HepG2 (cell line): ENCODE measurements at regions not wholly inside any gene's neighbourhood (a gene's known extent, or its start where the extent isn't known, plus 50 kb on each side); places are given as distances from the start of the nearest gene placed in this dataset.

Experiments
- CTCF ChIP-seq: sonication (generic); formaldehyde crosslinking; IDR thresholded peaks from 2 replicates; pipeline ENCODE4 v1.5.0; 2020; ENCODE audit warnings: mild to moderate bottlenecking, missing genetic modification reagents, moderate library complexity
- FOSL2 ChIP-seq: sonication (generic); formaldehyde crosslinking; IDR thresholded peaks from 2 replicates; pipeline ENCODE4 v1.4.0; 2020; ENCODE audit warnings: missing genetic modification reagents
- FOXO1 ChIP-seq: sonication (generic); formaldehyde crosslinking; IDR thresholded peaks from 2 replicates; pipeline ENCODE4 v1.4.0; 2020; ENCODE audit warnings: missing genetic modification reagents
- LRRFIP1 ChIP-seq: sonication (generic); formaldehyde crosslinking; conservative IDR thresholded peaks from 2 replicates; pipeline ENCODE4 v1.4.0; 2020; ENCODE audit warnings: missing genetic modification reagents
- MTF2 ChIP-seq: sonication (generic); formaldehyde crosslinking; IDR thresholded peaks from 2 replicates; pipeline ENCODE4 v1.5.0; 2020; ENCODE audit warnings: missing genetic modification reagents, borderline replicate concordance
- POLR2A ChIP-seq, 2 experiments: IDR thresholded peaks; 2 replicates each; pipeline ENCODE4 v1.6.1; 2011; ENCODE audit warnings: low read depth in 2 of 2, low read length in 2 of 2, mild to moderate bottlenecking in 1 of 2, moderate library complexity in 1 of 2; ENCODE audit not compliant: insufficient read depth in 1 of 2
- SRSF4 ChIP-seq: fragments of 200-400 bp; formaldehyde crosslinking; IDR thresholded peaks from one replicate; pipeline ENCODE4 v1.6.1; 2018; ENCODE audit warnings: mild to moderate bottlenecking, low read depth, low read length, moderate library complexity; ENCODE audit not compliant: poor library complexity, severe bottlenecking
- ZBTB1 ChIP-seq: sonication (generic); formaldehyde crosslinking; IDR thresholded peaks from 2 replicates; pipeline ENCODE4 v1.4.0; 2020; ENCODE audit warnings: missing genetic modification reagents, borderline replicate concordance
- ZBTB25 ChIP-seq: IDR thresholded peaks from 2 replicates; pipeline ENCODE4 v1.6.1; 2018; ENCODE audit warnings: missing genetic modification reagents
- ZFY ChIP-seq: sonication (generic); formaldehyde crosslinking; IDR thresholded peaks from 2 replicates; pipeline ENCODE4 v1.4.0; 2020; ENCODE audit warnings: missing genetic modification reagents
- ZNF18 ChIP-seq: sonication (generic); formaldehyde crosslinking; IDR thresholded peaks from 2 replicates; pipeline ENCODE4 v1.8.0; 2022; ENCODE audit warnings: mild to moderate bottlenecking, missing genetic modification reagents; ENCODE audit not compliant: insufficient replicate concordance
- ZNF337 ChIP-seq: sonication (generic); formaldehyde crosslinking; IDR thresholded peaks from 2 replicates; pipeline ENCODE4 v1.5.1; 2020; ENCODE audit warnings: missing genetic modification reagents, low read depth, mild to moderate bottlenecking, borderline replicate concordance
- ZNF639 ChIP-seq: conservative IDR thresholded peaks from 2 replicates; pipeline ENCODE4 v1.6.1; 2018; ENCODE audit warnings: missing genetic modification reagents

GRCh38 chr6:113258771-113259170 is 598.4 kb upstream of the MARCKS start:
- TF ChIP-seq FOSL2 (CRISPR knock-in tag): no peak
- TF ChIP-seq CTCF: no peak
- TF ChIP-seq ZNF337 (CRISPR knock-in tag): no peak
- no peak for TF ChIP-seq FOXO1 (CRISPR knock-in tag)
- TF ChIP-seq POLR2A (IDR thresholded peaks at IDR 0.05; ENCODE audit: insufficient read depth in 1 of 2, low read depth in 2 of 2, low read length in 2 of 2): no peak
- no peak for TF ChIP-seq ZBTB1 (CRISPR knock-in tag)
- no peak for TF ChIP-seq ZBTB25 (CRISPR knock-in tag)
- no peak for TF ChIP-seq ZFY (CRISPR knock-in tag)
- TF ChIP-seq MTF2 (CRISPR knock-in tag): no peak
- TF ChIP-seq ZNF639: no peak
- no peak for TF ChIP-seq SRSF4
- TF ChIP-seq LRRFIP1 (CRISPR knock-in tag): no peak
- no peak for TF ChIP-seq ZNF18 (CRISPR knock-in tag)
